Ishikawa (cell line): ENCODE measurements at regions not wholly inside any gene's neighbourhood (a gene's known extent, or its start where the extent isn't known, plus 50 kb on each side); places are given as distances from the start of the nearest gene placed in this dataset.

Experiments used
- CEBPB ChIP-seq: IDR thresholded peaks from 2 replicates; pipeline ENCODE4 v1.6.1; 2012
- CREB1 ChIP-seq: IDR thresholded peaks from 2 replicates; pipeline ENCODE4 v1.6.1; 2012; ENCODE audit warnings: low read depth
- EGR1 ChIP-seq: IDR thresholded peaks from 2 replicates; pipeline ENCODE4 v1.6.1; 2012
- EP300 ChIP-seq: IDR thresholded peaks from 2 replicates; pipeline ENCODE4 v1.6.1; 2012; ENCODE audit warnings: borderline replicate concordance
- FOXM1 ChIP-seq: IDR thresholded peaks from 2 replicates; pipeline ENCODE4 v1.6.1; 2012; ENCODE audit warnings: low read depth, borderline replicate concordance
- MAX ChIP-seq: IDR thresholded peaks from 2 replicates; pipeline ENCODE4 v1.6.1; 2012
- NFIC ChIP-seq: IDR thresholded peaks from 2 replicates; pipeline ENCODE4 v1.6.1; 2012
- RAD21 ChIP-seq: IDR thresholded peaks from 2 replicates; pipeline ENCODE4 v1.6.1; 2012; ENCODE audit warnings: low read depth
- REST ChIP-seq: IDR thresholded peaks from 2 replicates; pipeline ENCODE4 v1.6.1; 2012; ENCODE audit warnings: low read depth, mild to moderate bottlenecking
- TAF1 ChIP-seq: IDR thresholded peaks from 2 replicates; pipeline ENCODE4 v1.6.1; 2012; ENCODE audit warnings: low read depth, mild to moderate bottlenecking
- TCF12 ChIP-seq: IDR thresholded peaks from 2 replicates; pipeline ENCODE4 v1.6.1; 2012; ENCODE audit warnings: low read depth
- TEAD4 ChIP-seq: IDR thresholded peaks from 2 replicates; pipeline ENCODE4 v1.6.1; 2012
- USF1 ChIP-seq: IDR thresholded peaks from 2 replicates; pipeline ENCODE4 v1.6.1; 2012
- YY1 ChIP-seq: IDR thresholded peaks from 2 replicates; pipeline ENCODE4 v1.6.1; 2012; ENCODE audit warnings: low read depth
- ZBTB7A ChIP-seq: IDR thresholded peaks from 2 replicates; pipeline ENCODE4 v1.6.1; 2012; ENCODE audit warnings: low read depth

GRCh38 chrX:8048466-8048865, 121.3 kb upstream of the PNPLA4 start:
- no peak for TF ChIP-seq NFIC
- TF ChIP-seq CREB1, result no peak
- no peak for TF ChIP-seq TEAD4
- TF ChIP-seq EGR1, result no peak
- no peak for TF ChIP-seq YY1
- TF ChIP-seq RAD21, result no peak
- no peak for TF ChIP-seq EP300
- no peak for TF ChIP-seq FOXM1
- no peak for TF ChIP-seq USF1
- no peak for TF ChIP-seq TCF12

- TF ChIP-seq RAD21 (no peak), REST (no peak), NFIC (no peak), USF1 (no peak)
These were observed 117.7 kb upstream of the PNPLA4 start for GRCh38 chrX:8044947-8045346.

- TF ChIP-seq USF1 (no peak), YY1 (no peak), TCF12 (no peak)
These were observed 116.3 kb upstream of the PNPLA4 start for GRCh38 chrX:8043546-8043945.

- TF ChIP-seq CEBPB, result no peak
- TF ChIP-seq REST, result no peak
- no peak for TF ChIP-seq TCF12
- no peak for TF ChIP-seq EGR1
- no peak for TF ChIP-seq YY1
- TF ChIP-seq TAF1, result no peak
- TF ChIP-seq RAD21, result no peak
- TF ChIP-seq EP300, result no peak
- TF ChIP-seq FOXM1, result no peak
- TF ChIP-seq CREB1, result no peak
- TF ChIP-seq USF1, result no peak
- TF ChIP-seq MAX, result no peak
- no peak for TF ChIP-seq TEAD4
- no peak for TF ChIP-seq ZBTB7A
- TF ChIP-seq NFIC, result no peak
These were observed 115.9 kb upstream of the PNPLA4 start for GRCh38 chrX:8043121-8043520.

- TF ChIP-seq RAD21 (no peak), ZBTB7A (no peak), FOXM1 (no peak), NFIC (no peak)
These were observed 115.1 kb upstream of the PNPLA4 start for GRCh38 chrX:8042304-8042703.

GRCh38 chrX:8037593-8038348, 110.6 kb upstream of the PNPLA4 start:
- TF ChIP-seq RAD21 (no peak), NFIC (no peak), CEBPB (no peak), TAF1 (no peak), FOXM1 (no peak), USF1 (no peak), YY1 (no peak), CREB1 (no peak), TCF12 (no peak), ZBTB7A (no peak)
